ENCODE measurements at regions not wholly inside any gene's neighbourhood (a gene's known extent, or its start where the extent isn't known, plus 50 kb on each side); places are given as distances from the start of the nearest gene placed in this dataset.

DNA sequence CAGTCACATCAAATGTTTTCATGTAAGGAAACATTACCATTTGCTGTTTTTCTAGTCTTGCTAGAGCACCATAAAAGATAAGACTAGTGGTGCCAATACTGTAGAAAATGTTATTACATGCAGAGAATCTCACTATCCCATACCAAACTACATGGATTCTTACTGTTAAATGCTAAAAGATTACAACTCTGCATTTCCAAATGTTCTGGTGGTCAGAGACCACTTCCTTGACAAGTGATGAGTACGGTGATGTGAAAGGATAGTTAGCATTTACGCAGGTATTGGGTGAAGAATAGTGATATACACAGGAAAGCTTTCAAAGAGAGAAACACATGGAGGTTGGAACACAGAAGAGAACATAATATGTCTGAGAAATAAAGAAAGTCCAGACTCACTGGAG lies 98.2 kb downstream of the GGTLC2 start:
- no peaks in the 10 kb centered on the region for H3K27me3 ChIP-seq (ENCODE audit: insufficient read depth, low read depth, low read length)
- no peaks in the 10 kb centered on the region for H3K9me3 ChIP-seq (ENCODE audit: low read length)
- no peaks in the 10 kb centered on the region for H4K20me1 ChIP-seq (ENCODE audit: insufficient read depth)
- no peaks in the 10 kb centered on the region for H3F3A ChIP-seq (ENCODE audit: insufficient read depth, low read length, poor library complexity, severe bottlenecking)
- H3K9me2 ChIP-seq (ENCODE audit: insufficient read depth, low read length): no peaks in the 10 kb centered on the region
- H3K9ac ChIP-seq (ENCODE audit: low read length): no peak overlapping the region
- TF ChIP-seq TAF1 (IDR thresholded peaks at IDR 0.05; ENCODE audit: low read depth) (no peak), MXI1 (conservative IDR thresholded peaks at IDR 0.05; ENCODE audit: poor library complexity, severe bottlenecking) (no peak), RAD21 (conservative IDR thresholded peaks at IDR 0.05) (no peak), POLR2AphosphoS5 (IDR thresholded peaks at IDR 0.05) (no peak), EP300 (conservative IDR thresholded peaks at IDR 0.05; ENCODE audit: poor library complexity, severe bottlenecking) (no peak), SMC3 (conservative IDR thresholded peaks at IDR 0.05; ENCODE audit: poor library complexity) (no peak), EZH2 (IDR thresholded peaks at IDR 0.05; ENCODE audit: borderline replicate concordance, insufficient read depth, low read length, poor library complexity, severe bottlenecking) (no peak)
- TF ChIP-seq, protein P1, sequence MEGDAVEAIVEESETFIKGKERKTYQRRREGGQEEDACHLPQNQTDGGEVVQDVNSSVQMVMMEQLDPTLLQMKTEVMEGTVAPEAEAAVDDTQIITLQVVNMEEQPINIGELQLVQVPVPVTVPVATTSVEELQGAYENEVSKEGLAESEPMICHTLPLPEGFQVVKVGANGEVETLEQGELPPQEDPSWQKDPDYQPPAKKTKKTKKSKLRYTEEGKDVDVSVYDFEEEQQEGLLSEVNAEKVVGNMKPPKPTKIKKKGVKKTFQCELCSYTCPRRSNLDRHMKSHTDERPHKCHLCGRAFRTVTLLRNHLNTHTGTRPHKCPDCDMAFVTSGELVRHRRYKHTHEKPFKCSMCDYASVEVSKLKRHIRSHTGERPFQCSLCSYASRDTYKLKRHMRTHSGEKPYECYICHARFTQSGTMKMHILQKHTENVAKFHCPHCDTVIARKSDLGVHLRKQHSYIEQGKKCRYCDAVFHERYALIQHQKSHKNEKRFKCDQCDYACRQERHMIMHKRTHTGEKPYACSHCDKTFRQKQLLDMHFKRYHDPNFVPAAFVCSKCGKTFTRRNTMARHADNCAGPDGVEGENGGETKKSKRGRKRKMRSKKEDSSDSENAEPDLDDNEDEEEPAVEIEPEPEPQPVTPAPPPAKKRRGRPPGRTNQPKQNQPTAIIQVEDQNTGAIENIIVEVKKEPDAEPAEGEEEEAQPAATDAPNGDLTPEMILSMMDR (IDR thresholded peaks at IDR 0.05; ENCODE audit: poor library complexity, severe bottlenecking): no peak
- TF ChIP-seq, protein P2, sequence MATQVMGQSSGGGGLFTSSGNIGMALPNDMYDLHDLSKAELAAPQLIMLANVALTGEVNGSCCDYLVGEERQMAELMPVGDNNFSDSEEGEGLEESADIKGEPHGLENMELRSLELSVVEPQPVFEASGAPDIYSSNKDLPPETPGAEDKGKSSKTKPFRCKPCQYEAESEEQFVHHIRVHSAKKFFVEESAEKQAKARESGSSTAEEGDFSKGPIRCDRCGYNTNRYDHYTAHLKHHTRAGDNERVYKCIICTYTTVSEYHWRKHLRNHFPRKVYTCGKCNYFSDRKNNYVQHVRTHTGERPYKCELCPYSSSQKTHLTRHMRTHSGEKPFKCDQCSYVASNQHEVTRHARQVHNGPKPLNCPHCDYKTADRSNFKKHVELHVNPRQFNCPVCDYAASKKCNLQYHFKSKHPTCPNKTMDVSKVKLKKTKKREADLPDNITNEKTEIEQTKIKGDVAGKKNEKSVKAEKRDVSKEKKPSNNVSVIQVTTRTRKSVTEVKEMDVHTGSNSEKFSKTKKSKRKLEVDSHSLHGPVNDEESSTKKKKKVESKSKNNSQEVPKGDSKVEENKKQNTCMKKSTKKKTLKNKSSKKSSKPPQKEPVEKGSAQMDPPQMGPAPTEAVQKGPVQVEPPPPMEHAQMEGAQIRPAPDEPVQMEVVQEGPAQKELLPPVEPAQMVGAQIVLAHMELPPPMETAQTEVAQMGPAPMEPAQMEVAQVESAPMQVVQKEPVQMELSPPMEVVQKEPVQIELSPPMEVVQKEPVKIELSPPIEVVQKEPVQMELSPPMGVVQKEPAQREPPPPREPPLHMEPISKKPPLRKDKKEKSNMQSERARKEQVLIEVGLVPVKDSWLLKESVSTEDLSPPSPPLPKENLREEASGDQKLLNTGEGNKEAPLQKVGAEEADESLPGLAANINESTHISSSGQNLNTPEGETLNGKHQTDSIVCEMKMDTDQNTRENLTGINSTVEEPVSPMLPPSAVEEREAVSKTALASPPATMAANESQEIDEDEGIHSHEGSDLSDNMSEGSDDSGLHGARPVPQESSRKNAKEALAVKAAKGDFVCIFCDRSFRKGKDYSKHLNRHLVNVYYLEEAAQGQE (IDR thresholded peaks at IDR 0.05; ENCODE audit: borderline replicate concordance): no peak
- H3K36me3 ChIP-seq (ENCODE audit: insufficient read depth, low read length): no peaks in the 10 kb centered on the region
- no peak overlapping the region for H3K27ac ChIP-seq (ENCODE audit: low read length)
- no peak overlapping the region for H2AFZ ChIP-seq (ENCODE audit: low read depth, low read length)
- H3K4me2 ChIP-seq (ENCODE audit: low read length): no peak overlapping the region
- no peaks in the 10 kb centered on the region for H3K79me2 ChIP-seq (replicated peaks; ENCODE audit: insufficient read depth, low read length)
- no peak overlapping the region for H3K4me3 ChIP-seq (ENCODE audit: low read length)

DNA sequence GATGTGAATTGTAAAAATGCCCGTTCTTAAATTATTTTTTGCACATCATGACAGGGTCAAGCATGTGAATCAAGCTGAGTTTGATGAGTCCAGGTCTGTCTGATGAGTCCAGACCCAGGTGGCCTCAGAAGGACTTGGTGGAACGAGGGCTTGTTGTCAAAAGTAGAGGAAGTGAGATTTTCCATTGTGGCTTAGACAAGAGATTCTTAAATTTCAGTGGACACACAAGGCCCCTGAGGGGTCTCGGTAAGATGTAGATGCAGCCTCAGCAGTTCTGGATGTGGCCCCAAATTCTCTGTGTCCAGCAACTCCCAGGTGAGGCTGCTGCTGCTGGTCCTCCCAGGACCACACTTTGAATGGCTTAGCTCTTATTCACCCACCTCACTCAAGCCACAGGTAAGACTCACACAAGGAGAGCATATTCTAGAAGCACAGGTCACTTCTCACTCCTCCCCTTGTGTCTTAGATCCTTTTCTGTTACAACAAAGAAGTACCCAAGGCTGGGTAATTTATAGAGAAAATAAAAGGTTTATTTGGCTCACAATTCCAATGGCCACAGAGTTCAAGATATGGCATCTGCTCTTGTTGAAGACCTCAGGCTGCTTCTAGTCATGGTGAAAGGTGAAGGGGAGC lies 98.8 kb downstream of the GGTLC2 start:
- Histone ChIP-seq H4K20me1 (ENCODE audit: insufficient read depth) (no peaks in the 10 kb centered on the region), H3F3A (ENCODE audit: insufficient read depth, low read length, poor library complexity, severe bottlenecking) (no peaks in the 10 kb centered on the region), H3K36me3 (ENCODE audit: insufficient read depth, low read length) (no peaks in the 10 kb centered on the region), H3K4me2 (ENCODE audit: low read length) (no peak overlapping the region), H2AFZ (ENCODE audit: low read depth, low read length) (no peak overlapping the region), H3K9me2 (ENCODE audit: insufficient read depth, low read length) (no peaks in the 10 kb centered on the region), H3K27ac (ENCODE audit: low read length) (no peak overlapping the region), H3K9ac (ENCODE audit: low read length) (no peak overlapping the region), H3K27me3 (ENCODE audit: insufficient read depth, low read depth, low read length) (no peaks in the 10 kb centered on the region), H3K79me2 (replicated peaks; ENCODE audit: insufficient read depth, low read length) (no peaks in the 10 kb centered on the region), H3K4me3 (ENCODE audit: low read length) (no peak overlapping the region), H3K9me3 (ENCODE audit: low read length) (no peaks in the 10 kb centered on the region)
- no peak for TF ChIP-seq SMC3 (conservative IDR thresholded peaks at IDR 0.05; ENCODE audit: poor library complexity)
- TF ChIP-seq RAD21 (conservative IDR thresholded peaks at IDR 0.05): no peak
- TF ChIP-seq EP300 (conservative IDR thresholded peaks at IDR 0.05; ENCODE audit: poor library complexity, severe bottlenecking): no peak
- TF ChIP-seq TAF1 (IDR thresholded peaks at IDR 0.05; ENCODE audit: low read depth): no peak
- TF ChIP-seq, protein P1 (IDR thresholded peaks at IDR 0.05; ENCODE audit: poor library complexity, severe bottlenecking): no peak
- TF ChIP-seq, protein P2 (IDR thresholded peaks at IDR 0.05; ENCODE audit: borderline replicate concordance): no peak
- no peak for TF ChIP-seq POLR2AphosphoS5 (IDR thresholded peaks at IDR 0.05)
- no peak for TF ChIP-seq EZH2 (IDR thresholded peaks at IDR 0.05; ENCODE audit: borderline replicate concordance, insufficient read depth, low read length, poor library complexity, severe bottlenecking)
- TF ChIP-seq MXI1 (conservative IDR thresholded peaks at IDR 0.05; ENCODE audit: poor library complexity, severe bottlenecking): no peak

Data from neural cell (in vitro differentiated cells).